ENCODE measurements at regions not wholly inside any gene's neighbourhood (a gene's known extent, or its start where the extent isn't known, plus 50 kb on each side); places are given as distances from the start of the nearest gene placed in this dataset.

DNA sequence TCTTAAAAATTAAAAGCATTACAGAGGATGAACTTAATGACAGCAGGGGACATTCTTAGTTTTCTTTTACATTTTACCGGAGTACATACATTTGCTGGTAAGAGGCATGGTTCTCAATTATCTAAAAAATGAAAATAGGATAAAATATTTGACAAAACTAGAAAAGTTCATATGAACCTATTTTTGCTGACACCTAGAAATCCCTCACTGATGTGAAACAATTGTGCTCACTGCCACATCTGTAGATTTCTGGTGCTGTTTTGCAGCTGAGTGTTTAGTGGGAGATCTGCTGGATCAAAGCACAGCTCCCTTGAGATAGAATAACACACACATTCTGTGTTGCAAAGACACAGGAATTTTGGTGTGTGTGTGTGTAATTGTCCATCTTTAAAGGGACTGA is 392.9 kb upstream of the B3GALT2 start:
- ChIA-PET CTCF (no interaction called here), POLR2A (interaction anchor here (1.3 to 2.0 kb wide), 2 partner anchors 11 to 39 kb away, joined by 3 to 6 read pairs; no protein-coding TSS in a partner anchor)
- DNase-seq: no peak
- Mint-ChIP-seq H3K36me3 (ENCODE audit: low read depth) (peaks cover 7% of the 10 kb centered on the region), H3K27ac (no peak overlapping the region), H3K4me3 (no peak overlapping the region), H3K27me3 (peaks cover 2% of the 10 kb centered on the region), H3K4me1 (peaks cover 6% of the 10 kb centered on the region), H3K9me3 (peaks cover 4% of the 10 kb centered on the region)

DNA sequence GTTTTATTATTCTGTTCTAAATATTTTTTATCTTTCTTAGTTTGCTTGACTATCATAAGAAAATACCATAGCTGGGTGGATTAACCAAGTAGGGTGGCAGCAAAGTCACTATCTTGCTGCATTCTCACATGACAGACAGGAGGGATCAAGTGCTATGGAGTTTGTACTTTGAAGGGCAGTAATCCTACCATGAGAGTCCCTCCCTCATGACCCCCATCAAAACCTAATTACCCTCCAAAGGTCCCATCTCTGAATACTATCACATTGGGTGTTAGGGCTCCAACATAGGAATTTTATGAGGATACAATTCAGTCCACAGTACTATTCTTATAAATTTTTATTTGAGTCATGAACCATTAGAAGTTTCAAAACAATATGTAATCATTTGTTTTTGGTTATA is 388.5 kb upstream of the B3GALT2 start:
- no peak for DNase-seq
- Mint-ChIP-seq H3K27me3 (peaks cover 2% of the 10 kb centered on the region), H3K36me3 (ENCODE audit: low read depth) (peaks cover 19% of the 10 kb centered on the region), H3K4me1 (peaks cover 11% of the 10 kb centered on the region), H3K9me3 (peaks cover 21% of the 10 kb centered on the region), H3K27ac (no peak overlapping the region), H3K4me3 (no peak overlapping the region)
- ChIA-PET POLR2A (no interaction called here), CTCF (no interaction called here)

DNA sequence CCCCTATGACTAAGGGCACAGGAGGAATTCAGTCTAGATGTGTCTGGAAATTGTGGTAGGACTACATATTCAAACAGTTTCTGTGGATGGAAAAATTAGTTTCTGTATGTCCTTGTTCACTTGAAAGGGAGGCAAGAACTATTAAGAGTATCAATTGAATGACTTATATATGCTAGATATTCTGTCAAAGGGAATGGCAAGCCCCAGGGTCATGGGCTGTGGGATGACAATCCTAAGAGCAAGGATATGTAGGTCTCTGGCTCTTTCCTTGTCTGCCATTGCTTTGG is 383.5 kb upstream of the B3GALT2 start:
- Mint-ChIP-seq H3K27ac (peak overlapping the region; percentile 62), H3K27me3 (no peaks in the 10 kb centered on the region), H3K9me3 (peaks cover 31% of the 10 kb centered on the region)

DNA sequence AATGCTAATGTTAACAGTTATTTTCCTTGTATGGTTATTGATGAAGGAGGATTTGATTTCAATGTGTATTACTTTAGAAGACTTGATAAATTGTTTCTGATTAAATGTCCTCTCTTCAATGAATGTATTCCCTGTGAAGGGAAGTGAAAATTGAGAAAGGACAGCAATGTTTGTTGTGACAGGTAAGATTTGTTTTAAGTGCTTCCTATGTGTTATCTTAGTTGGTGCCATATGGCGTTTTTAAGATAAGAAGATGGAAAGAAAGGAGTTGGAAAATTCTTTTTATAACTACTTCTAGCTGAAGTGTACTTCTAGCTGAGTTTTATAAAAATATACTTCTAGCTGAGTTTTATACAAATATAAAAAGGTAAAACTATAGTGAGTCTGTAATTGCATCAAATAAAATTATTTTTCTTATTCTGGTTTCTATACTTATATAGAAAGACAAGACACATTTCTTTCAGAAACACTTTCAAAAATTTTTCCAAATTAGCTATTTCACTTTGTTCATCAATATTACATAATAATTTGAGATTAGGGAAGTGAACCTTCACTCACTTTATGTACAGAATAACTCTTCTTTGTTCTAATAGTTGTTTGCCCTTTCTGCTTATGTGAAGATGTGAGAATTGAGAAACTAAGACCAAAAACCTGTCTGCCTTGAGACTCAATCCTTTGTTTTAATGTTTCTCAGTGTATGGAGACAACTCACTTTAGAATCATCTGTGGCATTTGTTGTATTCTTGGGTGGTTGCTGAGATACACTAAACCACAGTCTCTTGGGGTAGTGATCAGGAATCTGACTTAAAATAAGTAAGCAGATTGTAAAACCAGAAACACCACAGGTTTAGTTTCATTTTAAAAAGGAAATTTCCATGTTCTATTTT is 382.9 kb upstream of the B3GALT2 start:
- no peak for DNase-seq
- Mint-ChIP-seq H3K27ac (peak overlapping the region; percentile 62), H3K9me3 (peaks cover 31% of the 10 kb centered on the region), H3K27me3 (no peaks in the 10 kb centered on the region), H3K4me3 (no peak overlapping the region), H3K4me1 (peaks cover 26% of the 10 kb centered on the region), H3K36me3 (ENCODE audit: low read depth) (peaks cover 30% of the 10 kb centered on the region)
- ChIA-PET POLR2A (interaction anchor here (1.0 to 1.8 kb wide), 3 partner anchors 21 to 92 kb away, joined by 3 to 8 read pairs (median 3); no protein-coding TSS in a partner anchor), CTCF (no interaction called here)

More for the DNA sequence above, 383.5 kb upstream of the B3GALT2 start:
- H3K4me3 Mint-ChIP-seq: no peak overlapping the region
- peaks cover 30% of the 10 kb centered on the region for H3K36me3 Mint-ChIP-seq (ENCODE audit: low read depth)
- ChIA-PET CTCF (no interaction called here), POLR2A (no interaction called here)
- DNase-seq: no peak
- H3K4me1 Mint-ChIP-seq: peaks cover 26% of the 10 kb centered on the region

DNA sequence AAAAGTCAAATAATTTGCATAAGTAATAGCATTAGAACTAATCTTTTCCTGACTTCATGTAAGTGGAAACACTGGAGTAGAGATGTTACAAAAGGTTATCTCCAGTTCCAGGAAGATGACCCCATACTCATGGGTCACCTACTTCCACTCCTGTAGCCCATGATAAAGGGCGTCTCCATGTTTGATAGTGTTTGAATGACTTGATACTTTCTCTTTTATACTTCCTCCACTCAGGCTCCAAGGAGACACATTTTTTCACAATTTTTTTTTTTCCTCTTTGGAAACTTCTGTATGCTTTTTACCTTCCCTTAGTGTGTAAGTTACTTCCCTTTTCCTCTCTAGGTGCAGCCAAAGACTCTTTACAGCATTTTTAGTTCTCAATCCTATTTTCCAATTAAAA is 382.1 kb upstream of the B3GALT2 start:
- Mint-ChIP-seq H3K36me3 (ENCODE audit: low read depth) (peaks cover 23% of the 10 kb centered on the region), H3K27me3 (no peaks in the 10 kb centered on the region), H3K27ac (peak overlapping the region; percentile 66), H3K9me3 (peaks cover 23% of the 10 kb centered on the region), H3K4me1 (peaks cover 26% of the 10 kb centered on the region), H3K4me3 (no peak overlapping the region)
- DNase-seq: no peak
- ChIA-PET CTCF (no interaction called here), POLR2A (interaction anchor here (1.0 to 1.8 kb wide), 3 partner anchors 20 to 91 kb away, joined by 3 to 8 read pairs (median 3); no protein-coding TSS in a partner anchor)

DNA sequence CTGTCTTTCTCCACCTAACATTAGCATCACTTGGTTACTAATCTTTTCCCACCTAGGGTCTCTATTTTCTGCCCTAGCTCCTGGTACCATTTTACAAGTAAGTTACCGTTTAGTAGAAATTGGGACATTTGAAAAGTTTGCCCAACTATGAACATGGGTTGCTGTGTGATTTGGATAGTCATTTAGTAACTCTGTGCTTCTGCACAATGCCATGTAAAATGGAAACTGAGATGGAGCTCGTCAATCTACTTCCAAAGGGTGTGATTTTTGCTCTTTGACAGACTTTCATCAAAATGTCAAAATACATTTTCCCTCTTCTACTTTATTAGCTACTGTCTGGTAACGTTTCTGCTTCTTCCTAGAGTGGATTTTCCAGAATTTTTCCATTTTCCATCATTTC is 381.5 kb upstream of the B3GALT2 start:
- peaks cover 23% of the 10 kb centered on the region for H3K9me3 Mint-ChIP-seq
- H3K4me3 Mint-ChIP-seq: no peak overlapping the region
- CTCF ChIA-PET: no interaction called here
- H3K27me3 Mint-ChIP-seq: no peaks in the 10 kb centered on the region
- no peak overlapping the region for H3K27ac Mint-ChIP-seq
- POLR2A ChIA-PET: interaction anchor here (1.8 kb wide), 1 partner anchor 28 kb away, joined by 8 read pairs; no protein-coding TSS in a partner anchor
- peaks cover 26% of the 10 kb centered on the region for H3K4me1 Mint-ChIP-seq
- H3K36me3 Mint-ChIP-seq (ENCODE audit: low read depth): peaks cover 23% of the 10 kb centered on the region
- DNase-seq: no peak

DNA sequence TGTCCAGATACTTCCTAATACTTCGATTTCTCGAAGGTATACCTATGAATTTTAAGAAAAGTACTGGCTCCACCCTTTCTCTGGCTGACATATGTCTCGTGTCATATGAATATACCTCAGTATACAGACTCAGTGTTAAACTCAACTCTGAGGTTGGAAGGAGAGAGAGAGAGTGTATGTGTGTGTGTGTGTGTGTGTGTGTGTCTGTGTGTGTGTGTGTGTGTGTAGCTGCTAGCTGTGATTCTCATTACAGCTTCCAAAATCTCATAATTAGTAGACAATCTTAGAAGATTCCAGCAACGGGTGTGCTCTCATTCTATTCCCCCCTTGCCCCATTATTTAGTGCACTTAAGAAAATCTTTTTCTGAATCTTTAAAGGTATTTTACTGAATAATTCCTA is 380.3 kb upstream of the B3GALT2 start:
- Mint-ChIP-seq H3K4me1 (peaks cover 26% of the 10 kb centered on the region), H3K4me3 (no peak overlapping the region), H3K9me3 (peaks cover 19% of the 10 kb centered on the region), H3K27me3 (no peaks in the 10 kb centered on the region), H3K27ac (no peak overlapping the region), H3K36me3 (ENCODE audit: low read depth) (peaks cover 22% of the 10 kb centered on the region)
- no peak for DNase-seq
- ChIA-PET CTCF (no interaction called here), POLR2A (interaction anchor here (1.6 kb wide), 1 partner anchor 25 kb away, joined by 5 read pairs; no protein-coding TSS in a partner anchor)

DNA sequence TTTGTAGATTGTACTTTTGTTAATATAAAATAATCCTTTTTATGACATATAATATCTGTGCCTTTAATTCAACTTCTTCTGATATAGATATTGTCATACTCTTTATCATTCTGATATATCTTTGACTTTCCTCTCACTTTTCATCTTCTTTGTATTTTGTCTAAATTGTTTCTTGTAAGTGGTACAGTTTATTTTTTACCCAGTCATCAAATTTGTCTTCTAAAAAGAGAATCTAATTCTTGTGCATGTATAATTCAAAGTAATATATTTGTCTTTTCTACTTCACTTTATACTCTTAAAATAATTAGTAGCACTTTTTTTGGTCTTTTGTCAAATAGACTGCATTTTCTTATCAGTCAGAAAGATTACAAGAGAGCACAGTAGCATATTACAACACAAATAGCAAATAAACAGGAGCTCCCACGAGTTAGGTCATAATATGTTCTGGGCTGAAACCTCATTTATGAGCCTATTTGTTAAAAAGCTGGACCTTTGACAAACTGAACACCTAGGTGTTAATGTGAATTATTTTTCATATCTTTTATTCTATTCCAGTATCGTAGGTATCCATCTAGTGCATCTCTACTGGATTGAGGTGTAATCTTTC is 379.7 kb upstream of the B3GALT2 start:
- ChIA-PET POLR2A (interaction anchor here (1.6 kb wide), 2 partner anchors 26 kb away, joined by 3 to 5 read pairs; no protein-coding TSS in a partner anchor), CTCF (no interaction called here)
- Mint-ChIP-seq H3K4me1 (peaks cover 26% of the 10 kb centered on the region), H3K36me3 (ENCODE audit: low read depth) (peaks cover 16% of the 10 kb centered on the region), H3K27me3 (no peaks in the 10 kb centered on the region), H3K4me3 (no peak overlapping the region), H3K9me3 (peaks cover 13% of the 10 kb centered on the region), H3K27ac (no peak overlapping the region)
- DNase-seq: no peak

DNA sequence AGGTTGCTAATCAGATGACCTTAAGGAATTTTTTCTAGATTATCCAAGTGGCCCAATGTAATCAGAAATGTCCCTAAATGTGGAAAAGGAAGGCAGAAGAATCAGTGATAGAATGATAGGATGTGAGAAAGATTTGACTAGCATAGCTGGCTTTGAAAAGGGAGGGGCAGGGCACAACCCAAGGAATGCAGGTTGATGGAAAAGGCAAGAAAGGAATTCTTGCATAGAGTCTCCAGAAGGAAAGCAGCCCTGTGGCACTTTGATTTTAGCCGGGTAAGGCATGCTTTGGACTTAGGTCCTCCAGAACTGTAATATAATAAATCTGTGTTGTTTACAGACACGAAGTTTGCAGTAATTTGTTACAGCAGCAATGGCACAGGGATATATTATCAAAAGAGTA is 375.7 kb upstream of the B3GALT2 start:
- no peak overlapping the region for H3K27ac Mint-ChIP-seq
- no peaks in the 10 kb centered on the region for H3K27me3 Mint-ChIP-seq
- peaks cover 13% of the 10 kb centered on the region for H3K4me1 Mint-ChIP-seq
- no peak overlapping the region for H3K4me3 Mint-ChIP-seq
- CTCF ChIA-PET: no interaction called here
- no peaks in the 10 kb centered on the region for H3K36me3 Mint-ChIP-seq (ENCODE audit: low read depth)
- H3K9me3 Mint-ChIP-seq: peaks cover 3% of the 10 kb centered on the region
- POLR2A ChIA-PET: no interaction called here
- DNase-seq: no peak

DNA sequence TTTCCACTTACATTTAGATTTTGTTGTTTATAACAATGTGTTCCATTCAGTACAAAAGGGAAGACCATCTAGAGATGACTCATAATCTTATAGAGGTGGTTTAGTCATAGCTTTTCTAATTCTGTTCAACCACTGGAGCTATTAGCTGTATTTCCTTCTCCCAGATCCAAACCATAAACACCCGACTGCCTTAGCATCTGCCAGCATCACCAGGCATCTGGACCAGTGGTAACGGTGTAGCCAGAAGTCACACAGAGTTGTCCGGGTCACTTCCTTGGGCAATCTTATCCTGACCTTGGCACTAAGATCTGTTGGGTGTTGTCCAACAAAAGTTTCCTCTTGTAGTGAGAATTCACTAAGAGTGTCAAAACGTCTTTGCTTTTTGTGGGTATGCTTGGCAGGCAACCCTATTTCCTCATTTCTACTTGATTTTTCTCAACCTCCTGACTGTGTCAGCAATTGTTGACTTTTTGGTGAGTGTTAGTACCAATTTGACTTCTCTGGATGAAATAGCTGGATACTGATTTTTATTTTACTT is 372.1 kb upstream of the B3GALT2 start:
- CTCF ChIA-PET: no interaction called here
- no peaks in the 10 kb centered on the region for H3K27me3 Mint-ChIP-seq
- H3K4me3 Mint-ChIP-seq: no peak overlapping the region
- H3K27ac Mint-ChIP-seq: peak overlapping the region; percentile 58
- peak; percentile 20 for DNase-seq
- peaks cover 4% of the 10 kb centered on the region for H3K9me3 Mint-ChIP-seq
- H3K36me3 Mint-ChIP-seq (ENCODE audit: low read depth): peaks cover 5% of the 10 kb centered on the region
- H3K4me1 Mint-ChIP-seq: peaks cover 13% of the 10 kb centered on the region
- POLR2A ChIA-PET: interaction anchor here (0.6 to 2.7 kb wide), 3 partner anchors 18 to 141 kb away, joined by 3 to 19 read pairs (median 5); no protein-coding TSS in a partner anchor

DNA sequence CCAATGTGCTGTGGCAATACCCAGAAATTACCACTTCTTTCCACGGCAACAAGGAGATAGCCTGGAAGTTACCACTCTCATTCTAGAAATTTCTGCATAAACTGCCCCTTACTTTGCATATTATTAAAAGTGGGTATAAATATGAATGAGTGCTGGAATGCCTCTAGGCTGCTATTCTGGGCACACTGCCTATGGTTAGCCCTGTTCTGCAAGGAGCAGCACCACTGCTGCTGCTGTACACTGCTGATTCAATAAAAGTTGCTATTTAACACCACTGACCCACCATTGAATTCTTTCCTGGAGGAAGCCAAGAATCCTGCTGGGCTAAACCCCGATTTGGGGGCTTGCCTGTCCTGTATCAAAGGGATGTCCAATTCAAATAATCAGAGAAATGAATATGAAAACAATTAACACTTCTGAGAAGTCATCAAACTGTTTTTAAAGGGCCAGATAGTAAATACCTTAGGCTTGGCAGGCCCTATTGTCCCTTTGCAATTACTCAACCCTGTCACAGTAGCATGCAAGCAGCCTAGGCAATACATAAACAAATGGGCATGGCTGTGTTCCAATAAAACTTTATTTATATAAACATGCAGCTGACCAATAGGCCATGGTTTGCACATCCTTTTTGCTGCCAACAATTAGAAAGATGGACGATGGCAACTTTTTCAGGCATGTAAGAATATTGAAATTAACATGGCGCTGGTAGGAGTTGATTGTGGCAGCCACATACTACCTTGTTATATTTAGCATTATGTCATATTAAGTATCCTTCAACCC is 369.4 kb upstream of the B3GALT2 start:
- ChIA-PET CTCF (no interaction called here), POLR2A (no interaction called here)
- no peaks in the 10 kb centered on the region for H3K27me3 Mint-ChIP-seq
- DNase-seq: no peak
- no peak overlapping the region for H3K4me3 Mint-ChIP-seq
- no peak overlapping the region for H3K27ac Mint-ChIP-seq
- H3K36me3 Mint-ChIP-seq (ENCODE audit: low read depth): peaks cover 11% of the 10 kb centered on the region
- peaks cover 4% of the 10 kb centered on the region for H3K9me3 Mint-ChIP-seq
- H3K4me1 Mint-ChIP-seq: peaks cover 13% of the 10 kb centered on the region

DNA sequence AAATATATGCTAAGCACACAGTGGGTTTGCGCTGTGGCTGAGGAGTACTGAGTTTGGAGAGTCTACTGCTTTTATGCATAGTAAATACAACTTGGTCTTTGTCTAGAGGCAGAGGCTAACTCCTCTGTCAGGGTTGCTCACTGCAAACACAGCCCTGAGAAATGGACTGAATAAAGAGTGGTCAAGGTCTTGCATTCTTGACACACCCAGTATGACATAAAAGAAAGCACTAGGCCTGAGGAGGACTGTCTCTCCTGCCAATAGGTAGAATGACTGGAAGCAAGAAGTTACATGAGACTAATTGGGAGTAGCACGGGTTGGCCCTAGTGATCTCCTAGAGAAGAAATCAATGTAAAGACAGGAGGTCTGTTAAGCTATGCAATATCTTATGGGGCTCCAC is 367.2 kb upstream of the B3GALT2 start:
- Mint-ChIP-seq H3K9me3 (peaks cover 4% of the 10 kb centered on the region), H3K27me3 (no peaks in the 10 kb centered on the region), H3K4me3 (no peak overlapping the region), H3K36me3 (ENCODE audit: low read depth) (peaks cover 11% of the 10 kb centered on the region), H3K4me1 (peaks cover 4% of the 10 kb centered on the region), H3K27ac (no peak overlapping the region)
- POLR2A ChIA-PET: no interaction called here
- DNase-seq: no peak
- CTCF ChIA-PET: no interaction called here

DNA sequence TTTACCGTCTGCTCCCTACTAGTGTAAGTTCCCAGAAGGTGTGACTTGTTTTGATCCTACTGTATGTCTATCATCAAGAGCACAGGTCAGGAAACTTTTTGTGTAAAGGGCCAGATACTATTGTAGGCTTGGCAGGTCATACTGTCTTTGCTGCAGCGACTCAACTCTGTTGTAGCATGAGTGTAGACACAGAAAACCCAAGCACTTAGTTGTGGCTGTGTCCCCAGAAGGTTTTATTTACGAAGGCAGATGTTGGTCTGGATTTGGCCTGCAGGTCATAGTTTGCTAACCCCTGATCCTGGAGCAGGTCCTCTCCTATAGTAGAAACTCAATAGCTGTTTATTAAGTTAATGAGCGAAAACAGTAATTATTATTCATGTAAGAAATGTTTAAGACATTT is 365.9 kb upstream of the B3GALT2 start:
- ChIA-PET POLR2A (interaction anchor here (1.3 kb wide), 1 partner anchor 12 kb away, joined by 3 read pairs; no protein-coding TSS in a partner anchor), CTCF (no interaction called here)
- H3K27ac Mint-ChIP-seq: no peak overlapping the region
- H3K9me3 Mint-ChIP-seq: peaks cover 4% of the 10 kb centered on the region
- no peaks in the 10 kb centered on the region for H3K27me3 Mint-ChIP-seq
- H3K36me3 Mint-ChIP-seq (ENCODE audit: low read depth): peaks cover 11% of the 10 kb centered on the region
- H3K4me1 Mint-ChIP-seq: peaks cover 2% of the 10 kb centered on the region
- DNase-seq: no peak
- no peak overlapping the region for H3K4me3 Mint-ChIP-seq
